SW 1271 (cell line): ENCODE measurements at regions not wholly inside any gene's neighbourhood (a gene's known extent, or its start where the extent isn't known, plus 50 kb on each side); places are given as distances from the start of the nearest gene placed in this dataset.
A peak's percentile ranks its signal among the peaks of the same experiment; 100 is the strongest.

Source experiments
- DNase-seq, 2 experiments: peaks; one replicate each; lab custom pipeline; 2025; lab: John Stamatoyannopoulos, UW

DNA sequence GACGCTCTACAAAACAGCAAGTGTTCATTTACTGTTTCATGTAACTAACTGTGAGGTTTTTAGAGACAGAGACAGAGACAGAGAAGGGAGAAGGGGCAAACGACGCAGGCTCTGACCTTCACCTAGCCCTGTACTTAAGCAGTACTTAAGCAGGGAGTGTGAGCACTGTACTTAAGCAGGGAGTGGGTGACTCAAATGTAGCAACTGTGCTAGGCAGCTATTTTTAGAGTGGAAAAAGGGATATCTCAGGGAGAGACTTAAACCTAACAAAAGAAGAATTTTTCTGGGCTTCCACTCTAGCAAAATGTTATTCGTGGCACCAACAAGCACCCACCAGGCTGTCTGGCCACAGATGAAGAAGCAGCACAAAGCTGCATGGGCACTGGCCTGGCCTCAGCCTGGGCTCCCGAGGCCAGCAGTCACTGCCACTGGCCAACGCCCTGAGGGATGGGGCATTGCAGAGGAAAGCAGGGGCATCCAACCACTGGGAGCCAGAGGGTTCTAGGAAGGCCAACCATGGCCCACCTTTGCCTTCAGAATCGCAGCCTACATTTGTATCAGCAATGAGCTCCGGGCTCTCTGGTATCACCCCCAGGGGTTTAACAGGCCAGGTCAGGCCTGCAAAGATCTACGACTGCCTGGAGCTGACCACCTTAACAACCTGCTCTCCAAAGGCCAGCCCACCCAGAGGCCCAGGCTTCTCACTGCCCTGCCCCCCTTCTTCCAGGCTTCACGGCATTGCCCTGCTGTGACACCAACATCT is 154.3 kb downstream of the TTC32 start:
- no peak for DNase-seq

- DNase-seq, result peak in 1 of 2 experiments; percentile 7
These were observed 155.0 kb downstream of the TTC32 start for GRCh38 chr2:19746611-19747309.

GRCh38 chr2:19746137-19746600 is 155.6 kb downstream of the TTC32 start:
- DNase-seq, result no peak

DNA sequence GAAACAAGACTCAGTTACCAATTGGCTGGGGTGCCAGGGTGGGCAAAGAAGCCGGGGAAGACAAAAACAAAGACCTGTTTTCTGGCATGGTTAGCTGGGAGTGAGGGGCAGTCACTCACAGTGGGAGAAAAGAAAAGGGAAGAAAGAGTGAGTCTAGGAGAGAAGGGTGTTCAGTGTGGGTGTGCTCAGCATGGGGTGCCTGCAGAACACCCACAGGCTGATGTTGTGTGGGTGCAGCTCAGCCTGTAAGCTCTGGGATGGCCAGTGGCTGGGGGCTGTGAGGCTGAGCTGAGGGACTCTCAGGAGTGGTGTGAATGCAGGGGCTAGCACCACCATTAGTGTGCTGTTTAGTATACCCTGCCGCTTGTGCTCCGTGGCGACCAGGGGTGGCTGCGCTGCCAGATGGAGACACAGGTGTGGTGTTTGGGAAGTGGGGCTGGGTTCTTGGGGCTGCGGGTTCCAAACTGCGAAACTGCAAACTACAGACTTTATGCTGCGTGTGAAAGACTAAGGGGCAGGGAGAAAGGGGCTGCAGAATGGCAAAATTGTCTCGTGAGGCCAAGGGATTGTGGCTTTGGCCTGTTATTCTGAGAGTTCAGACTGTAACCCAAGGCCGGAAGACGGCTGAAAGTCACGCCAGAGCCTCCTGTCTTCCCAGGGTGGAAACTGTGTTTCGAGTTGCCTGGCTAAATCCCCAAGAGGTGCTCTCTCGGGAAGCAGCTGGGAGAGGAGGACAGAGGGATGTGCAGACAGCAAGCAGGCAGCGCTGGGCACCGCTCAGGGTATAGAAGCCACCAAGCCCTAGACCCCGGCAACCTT is 156.3 kb downstream of the TTC32 start:
- no peak for DNase-seq

GRCh38 chr2:19744456-19745199 is 157.2 kb downstream of the TTC32 start:
- no peak for DNase-seq

GRCh38 chr2:19743641-19744040 is 158.1 kb downstream of the TTC32 start:
- DNase-seq, result no peak

GRCh38 chr2:19742872-19743271 is 158.9 kb downstream of the TTC32 start:
- DNase-seq, result no peak

- DNase-seq, result no peak
These were observed 162.5 kb downstream of the TTC32 start for GRCh38 chr2:19739256-19739655.

- no peak for DNase-seq
These were observed 163.1 kb downstream of the TTC32 start for GRCh38 chr2:19738707-19739106.

DNA sequence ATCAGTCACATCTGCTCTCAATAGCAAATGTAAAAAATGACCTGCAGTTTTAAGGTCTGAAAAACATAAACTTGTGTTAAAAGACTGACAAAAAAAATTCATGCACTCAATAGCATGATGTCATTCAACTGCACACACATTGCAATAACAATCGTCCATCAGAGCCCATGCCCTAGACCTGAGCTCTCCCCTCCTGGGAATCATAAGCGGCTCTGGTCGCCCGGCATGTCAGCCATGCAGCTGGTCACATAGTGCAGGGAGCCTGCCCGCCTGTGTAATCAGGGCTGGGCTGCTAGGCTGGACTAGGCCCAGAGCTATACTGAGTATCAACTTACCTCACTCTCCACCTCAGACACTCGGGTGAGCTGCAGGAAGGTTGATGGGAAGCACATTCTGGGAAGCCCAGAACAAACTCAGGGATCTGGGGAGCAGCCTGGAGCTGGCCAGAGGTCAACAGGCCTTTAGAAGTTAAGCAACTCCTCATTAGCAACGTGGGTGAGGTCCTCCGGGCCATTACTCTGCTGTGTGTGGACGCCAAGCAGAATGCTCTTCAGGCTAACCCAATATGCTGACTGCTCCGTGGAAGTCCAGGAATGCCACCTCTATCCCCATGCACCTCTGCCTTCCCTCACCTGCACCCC is 165.5 kb downstream of the TTC32 start:
- no peak for DNase-seq

DNA sequence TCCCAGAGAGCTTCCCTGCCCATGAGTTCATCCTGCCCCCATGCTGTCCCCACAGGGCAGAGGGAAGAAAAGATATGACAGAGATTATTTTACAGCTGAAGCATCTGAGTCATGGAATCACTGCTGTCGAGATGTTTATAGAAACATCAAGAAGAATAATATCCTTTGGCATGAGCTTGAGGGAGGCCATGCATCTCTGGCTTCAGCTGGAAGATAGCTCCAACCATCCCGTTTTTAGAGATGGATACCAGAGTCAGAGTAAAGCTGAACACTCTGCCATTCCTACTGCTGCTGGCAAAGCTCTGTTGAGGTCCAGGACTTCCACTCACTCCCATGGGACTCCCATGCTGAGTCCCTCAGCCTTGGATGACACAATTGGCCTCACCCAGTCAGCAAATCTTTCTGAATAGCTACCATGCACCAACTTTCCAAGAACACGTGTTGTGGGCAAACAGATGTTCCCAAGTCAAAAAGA is 167.8 kb downstream of the TTC32 start:
- no peak for DNase-seq

- no peak for DNase-seq
These were observed 168.4 kb downstream of the TTC32 start for GRCh38 chr2:19733390-19733789.

DNA sequence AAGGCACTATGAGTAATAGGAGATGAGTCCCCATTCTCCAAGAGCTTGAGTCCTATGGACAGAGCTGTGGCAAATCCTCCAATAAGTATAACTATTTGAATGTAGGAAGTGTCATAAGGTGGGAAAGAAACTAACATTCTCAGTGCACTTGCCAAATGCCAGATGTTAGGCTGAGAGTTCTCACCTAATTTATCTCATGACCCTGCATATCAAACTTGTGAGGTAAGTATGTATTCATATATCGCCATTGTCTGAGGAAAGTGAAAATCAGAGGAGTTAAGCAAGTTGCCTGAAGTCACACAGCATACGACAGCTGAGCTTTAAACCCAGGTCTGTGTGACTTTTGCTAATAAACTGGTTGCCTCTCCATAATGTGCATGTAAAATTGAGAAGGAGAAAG is 169.5 kb downstream of the TTC32 start:
- DNase-seq, result no peak

- DNase-seq, result no peak
These were observed 170.3 kb downstream of the TTC32 start for GRCh38 chr2:19731515-19731914.

GRCh38 chr2:19731037-19731436 is 170.7 kb downstream of the TTC32 start:
- DNase-seq, result no peak

DNA sequence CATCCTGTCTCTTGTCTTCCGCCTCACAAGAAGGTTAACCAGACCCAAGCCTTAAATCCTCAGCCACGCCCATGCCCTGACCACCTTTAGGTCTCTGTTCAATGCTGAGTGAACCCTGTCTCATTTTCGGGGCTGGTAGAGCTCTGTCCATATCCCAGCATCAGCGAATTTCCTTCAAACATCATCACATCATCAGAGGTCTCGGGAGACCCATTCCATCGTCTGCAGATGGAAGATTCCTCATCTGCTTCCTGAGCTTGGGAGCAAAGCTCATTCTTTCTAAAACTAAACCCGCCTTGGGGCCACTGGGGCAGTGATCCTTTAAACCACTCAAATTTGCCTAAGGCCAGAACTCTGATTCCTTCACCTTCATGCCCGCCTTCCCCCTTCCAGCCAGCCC is 173.7 kb downstream of the TTC32 start:
- DNase-seq, result no peak

GRCh38 chr2:19725392-19725791 is 176.4 kb downstream of the TTC32 start:
- DNase-seq, result no peak

GRCh38 chr2:19723021-19723420 is 178.8 kb downstream of the TTC32 start:
- no peak for DNase-seq

DNA sequence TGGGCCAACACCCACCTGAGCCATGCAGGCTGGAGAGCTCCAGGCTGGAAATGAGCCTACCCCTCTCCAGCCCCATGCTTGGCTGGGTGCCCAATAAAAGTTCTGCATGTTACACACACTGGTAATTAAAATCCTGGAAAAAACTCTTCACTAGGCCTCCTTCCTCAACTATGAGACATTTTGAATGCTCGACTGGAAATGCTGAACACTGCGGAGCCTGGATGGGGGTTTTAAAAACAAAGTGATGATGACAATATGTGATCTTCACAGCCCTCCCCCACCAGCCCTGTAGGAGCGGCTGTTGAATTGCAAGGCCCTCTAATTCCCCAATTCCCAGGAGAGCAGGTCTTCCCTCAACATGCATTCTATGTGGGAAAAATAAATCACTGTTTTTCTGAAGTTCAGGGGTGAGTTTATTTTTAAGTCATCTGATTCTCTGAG is 179.2 kb downstream of the TTC32 start:
- DNase-seq, result no peak

GRCh38 chr2:19720306-19720705 is 181.5 kb downstream of the TTC32 start:
- DNase-seq, result no peak

DNA sequence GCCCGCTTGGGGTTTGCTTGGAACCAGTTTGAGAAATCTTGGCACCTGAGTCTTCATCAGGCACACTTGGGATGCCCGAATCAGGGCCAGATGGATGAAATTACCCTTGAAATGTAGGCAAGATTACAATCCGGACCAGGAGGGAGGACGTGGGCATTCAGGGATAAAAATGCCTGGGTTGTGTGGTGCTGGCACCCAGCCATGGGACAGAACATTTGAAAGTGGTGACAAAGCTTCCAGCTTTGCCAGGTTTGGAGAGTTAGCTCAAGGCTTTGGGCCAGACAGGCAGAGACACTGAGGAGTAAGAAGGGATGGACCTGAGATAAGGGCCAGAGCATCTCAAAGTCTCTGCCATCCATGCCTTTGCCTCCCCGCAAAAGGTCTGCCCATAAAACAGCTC is 182.2 kb downstream of the TTC32 start:
- no peak for DNase-seq
